VCaP (cell line): ENCODE measurements at regions not wholly inside any gene's neighbourhood (a gene's known extent, or its start where the extent isn't known, plus 50 kb on each side); places are given as distances from the start of the nearest gene placed in this dataset.

ENCODE experiments used
- H3K27ac ChIP-seq: fragments of 450-650 bp; 2 replicates; pipeline ENCODE4 v1.5.1; 2017
- TF ChIP-seq, protein P1 (sequence below): fragments of 450-650 bp; conservative IDR thresholded peaks from 2 replicates; pipeline ENCODE4 v1.5.1; 2017; ENCODE audit warnings: mild to moderate bottlenecking, moderate library complexity

DNA sequence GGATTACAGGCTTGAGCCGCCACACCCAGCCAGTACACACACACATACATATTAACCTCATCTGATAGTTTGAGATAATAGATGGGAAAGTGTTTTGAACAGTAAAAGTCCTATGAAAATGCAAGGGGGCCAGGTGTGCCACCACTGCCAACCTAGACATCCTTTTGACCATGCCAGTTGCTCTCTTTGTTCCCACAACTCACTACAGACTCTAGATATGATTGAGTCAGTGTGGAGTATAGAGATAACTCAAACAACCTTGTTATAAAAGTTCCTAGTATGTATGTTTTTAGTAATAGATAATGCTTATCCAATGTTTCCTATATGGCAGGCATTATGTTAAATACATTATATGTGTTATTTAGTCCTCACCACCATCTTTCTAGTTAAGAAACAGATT lies 72.7 kb upstream of the JAK1 start:
- TF ChIP-seq, protein P1, sequence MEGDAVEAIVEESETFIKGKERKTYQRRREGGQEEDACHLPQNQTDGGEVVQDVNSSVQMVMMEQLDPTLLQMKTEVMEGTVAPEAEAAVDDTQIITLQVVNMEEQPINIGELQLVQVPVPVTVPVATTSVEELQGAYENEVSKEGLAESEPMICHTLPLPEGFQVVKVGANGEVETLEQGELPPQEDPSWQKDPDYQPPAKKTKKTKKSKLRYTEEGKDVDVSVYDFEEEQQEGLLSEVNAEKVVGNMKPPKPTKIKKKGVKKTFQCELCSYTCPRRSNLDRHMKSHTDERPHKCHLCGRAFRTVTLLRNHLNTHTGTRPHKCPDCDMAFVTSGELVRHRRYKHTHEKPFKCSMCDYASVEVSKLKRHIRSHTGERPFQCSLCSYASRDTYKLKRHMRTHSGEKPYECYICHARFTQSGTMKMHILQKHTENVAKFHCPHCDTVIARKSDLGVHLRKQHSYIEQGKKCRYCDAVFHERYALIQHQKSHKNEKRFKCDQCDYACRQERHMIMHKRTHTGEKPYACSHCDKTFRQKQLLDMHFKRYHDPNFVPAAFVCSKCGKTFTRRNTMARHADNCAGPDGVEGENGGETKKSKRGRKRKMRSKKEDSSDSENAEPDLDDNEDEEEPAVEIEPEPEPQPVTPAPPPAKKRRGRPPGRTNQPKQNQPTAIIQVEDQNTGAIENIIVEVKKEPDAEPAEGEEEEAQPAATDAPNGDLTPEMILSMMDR: no peak
- H3K27ac ChIP-seq: no peak overlapping the region

DNA sequence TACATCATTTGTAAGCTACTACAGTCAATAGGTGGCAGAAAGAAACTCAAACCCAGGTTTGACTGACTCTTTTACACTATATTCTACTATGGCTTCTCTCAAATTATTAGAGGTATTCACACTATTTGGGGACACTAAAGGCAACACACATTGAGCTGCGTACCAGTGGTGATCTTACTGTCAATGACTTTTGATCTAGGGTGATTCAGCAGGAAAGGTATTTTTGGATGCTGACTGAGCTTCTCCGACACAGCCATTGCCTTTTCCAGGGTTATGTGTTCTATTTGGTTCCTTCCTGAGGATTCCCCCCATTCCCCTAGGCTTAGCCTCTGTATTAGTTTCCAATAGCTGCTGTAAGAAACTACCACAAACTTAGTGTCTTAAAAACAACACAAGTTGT lies 73.2 kb upstream of the JAK1 start:
- no peak overlapping the region for H3K27ac ChIP-seq
- TF ChIP-seq, protein P1: no peak

DNA sequence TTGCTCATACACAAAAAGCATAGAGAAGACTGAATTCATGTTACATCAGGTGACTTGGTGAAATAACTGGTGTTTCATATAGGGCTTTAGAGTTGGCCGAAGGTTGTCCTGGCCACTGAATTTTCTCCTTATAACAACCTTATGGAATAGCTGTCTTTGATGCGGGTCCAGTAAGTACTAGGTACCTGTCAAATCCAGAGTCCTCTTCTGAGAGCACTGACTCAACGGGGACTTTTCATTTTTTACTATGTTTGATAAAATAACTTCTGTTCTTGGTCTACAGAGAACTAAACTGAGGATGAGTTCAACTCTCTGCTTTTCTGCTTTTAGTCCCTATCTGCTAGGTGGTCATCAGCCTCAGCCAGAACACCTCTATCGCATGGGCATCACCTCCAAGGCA lies 76.1 kb upstream of the JAK1 start:
- H3K27ac ChIP-seq: no peak overlapping the region
- TF ChIP-seq, protein P1: no peak

DNA sequence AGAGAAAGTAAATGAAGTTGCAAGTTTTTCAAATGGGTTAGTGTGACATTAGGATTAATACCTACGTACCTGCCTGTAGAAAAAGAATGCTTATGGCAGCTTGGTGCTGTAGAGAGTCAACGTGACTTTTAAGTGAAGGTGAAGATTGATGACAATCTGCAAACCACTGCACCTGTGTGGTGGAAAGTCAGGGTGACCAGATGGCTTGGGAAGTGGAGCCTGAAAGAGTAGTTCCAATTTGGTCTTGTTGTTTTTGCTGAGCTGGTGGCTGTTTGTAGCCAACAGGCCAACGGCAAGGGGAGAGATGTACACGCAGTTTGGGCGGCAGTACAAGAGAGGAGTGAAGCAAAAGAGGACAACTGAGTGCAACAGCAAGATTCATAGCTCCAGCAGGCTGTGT lies 78.1 kb upstream of the JAK1 start:
- H3K27ac ChIP-seq: no peak overlapping the region
- TF ChIP-seq, protein P1: no peak

DNA sequence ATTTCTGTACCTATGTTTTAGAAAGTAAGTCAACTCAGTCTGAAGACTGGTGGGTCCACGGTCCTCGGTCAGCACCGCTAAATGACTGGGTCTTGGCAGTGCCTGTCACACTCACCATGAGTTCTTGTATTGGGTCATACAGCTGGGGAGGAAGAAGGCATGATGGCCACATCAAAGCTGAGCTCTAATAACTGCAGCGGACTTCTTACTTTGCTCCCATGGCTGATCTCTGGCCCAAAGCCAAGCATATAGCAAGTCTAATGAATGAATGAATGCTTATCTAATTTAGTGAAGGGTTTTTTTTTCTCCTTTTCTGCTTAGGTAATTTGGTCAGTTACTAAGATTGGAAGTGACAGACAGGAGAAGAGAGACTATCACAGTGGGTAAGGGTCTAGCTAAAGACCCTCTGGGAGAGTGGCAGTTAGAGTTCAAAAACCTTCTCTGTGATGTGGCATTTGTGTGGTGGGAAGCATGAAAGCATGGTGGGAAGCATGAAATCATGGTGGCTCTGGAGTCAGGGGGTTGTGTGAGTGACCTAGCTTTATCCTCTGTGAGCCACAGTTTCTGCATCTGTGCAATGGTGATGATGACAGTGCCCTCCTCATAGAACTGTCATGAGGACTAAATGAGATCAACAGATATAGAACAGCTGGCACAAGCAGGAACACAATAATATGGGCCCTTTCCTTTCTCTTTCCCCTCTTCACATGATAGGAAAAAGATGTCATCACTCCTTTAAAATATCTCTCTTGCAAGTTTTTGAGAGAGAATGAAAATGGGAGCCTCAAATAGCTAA lies 78.9 kb upstream of the JAK1 start:
- H3K27ac ChIP-seq: no peak overlapping the region
- TF ChIP-seq, protein P1: no peak

DNA sequence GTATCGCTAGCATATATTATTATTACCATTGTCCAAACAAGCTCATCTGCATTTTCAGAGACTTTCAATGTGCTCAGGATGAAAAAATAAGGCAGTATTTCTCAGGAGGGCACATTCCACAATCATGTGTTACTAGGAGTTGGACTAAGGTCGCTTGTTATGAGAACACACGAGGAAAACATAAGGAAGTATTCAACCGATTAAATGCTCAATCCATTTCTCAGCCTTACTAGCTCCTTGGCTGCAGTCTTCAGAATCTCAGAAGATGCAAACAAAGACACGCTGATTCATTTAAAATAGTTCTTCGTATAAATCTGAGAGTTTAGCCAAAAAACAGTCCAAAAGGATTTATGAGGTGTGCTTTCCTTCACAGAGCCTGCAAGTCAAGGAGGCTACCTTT lies 82.0 kb upstream of the JAK1 start:
- no peak overlapping the region for H3K27ac ChIP-seq
- TF ChIP-seq, protein P1: no peak

DNA sequence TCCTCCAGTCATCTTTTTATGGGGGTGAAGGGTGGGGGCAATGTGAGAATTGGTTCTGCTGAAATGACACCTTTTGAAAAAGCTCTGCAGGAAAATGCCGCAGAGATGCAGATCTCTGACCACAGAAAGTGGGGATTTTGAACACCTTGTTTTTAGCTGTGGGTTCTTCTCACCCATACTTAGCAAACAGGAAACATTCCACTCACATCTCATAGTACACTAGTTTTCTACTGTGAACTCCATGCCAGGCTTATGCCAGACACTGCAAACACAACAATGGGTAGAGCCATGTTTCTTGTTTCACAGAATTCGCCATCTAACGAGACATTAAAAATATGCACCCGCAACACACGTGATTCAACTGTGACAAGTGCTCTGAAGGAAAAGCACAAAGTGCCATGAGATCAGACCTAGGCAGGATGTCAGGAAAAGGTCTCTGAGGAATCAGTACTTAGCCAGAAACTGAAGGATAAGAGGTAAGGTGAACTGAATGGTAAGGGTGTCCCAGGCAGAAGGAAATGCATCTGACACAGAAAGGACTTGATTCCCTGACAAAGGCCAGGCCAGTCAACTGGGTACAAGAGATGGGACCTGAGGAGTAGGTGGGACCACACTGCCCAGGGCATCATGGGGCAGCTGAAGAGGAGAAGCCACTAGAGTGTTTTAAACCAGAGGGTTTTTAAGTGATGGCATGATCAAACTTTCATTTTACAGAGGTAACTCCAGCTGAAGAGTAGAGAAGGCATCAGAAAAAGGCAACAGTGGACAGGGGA lies 83.8 kb upstream of the JAK1 start:
- TF ChIP-seq, protein P1: no peak
- H3K27ac ChIP-seq: peak overlapping the region; percentile 28; the same call in 1 of the 2 replicates
